ENCODE measurements at regions not wholly inside any gene's neighbourhood (a gene's known extent, or its start where the extent isn't known, plus 50 kb on each side); places are given as distances from the start of the nearest gene placed in this dataset.

GRCh38 chr12:65682112-65682511 lies 142.2 kb upstream of the HMGA2 start:
- Histone ChIP-seq H3K4me3 (no peak overlapping the region), H3K4me1 (no peaks in the 10 kb centered on the region), H3K27me3 (ENCODE audit: low read depth) (no peaks in the 10 kb centered on the region), H3K27ac (no peak overlapping the region), H3K9me3 (no peaks in the 10 kb centered on the region), H3K36me3 (no peaks in the 10 kb centered on the region)
- no peak for ATAC-seq
- DNase-seq, result no peak
- intact Hi-C loops (cut with DNase I), result no loop called here
- TF ChIP-seq, protein P1, sequence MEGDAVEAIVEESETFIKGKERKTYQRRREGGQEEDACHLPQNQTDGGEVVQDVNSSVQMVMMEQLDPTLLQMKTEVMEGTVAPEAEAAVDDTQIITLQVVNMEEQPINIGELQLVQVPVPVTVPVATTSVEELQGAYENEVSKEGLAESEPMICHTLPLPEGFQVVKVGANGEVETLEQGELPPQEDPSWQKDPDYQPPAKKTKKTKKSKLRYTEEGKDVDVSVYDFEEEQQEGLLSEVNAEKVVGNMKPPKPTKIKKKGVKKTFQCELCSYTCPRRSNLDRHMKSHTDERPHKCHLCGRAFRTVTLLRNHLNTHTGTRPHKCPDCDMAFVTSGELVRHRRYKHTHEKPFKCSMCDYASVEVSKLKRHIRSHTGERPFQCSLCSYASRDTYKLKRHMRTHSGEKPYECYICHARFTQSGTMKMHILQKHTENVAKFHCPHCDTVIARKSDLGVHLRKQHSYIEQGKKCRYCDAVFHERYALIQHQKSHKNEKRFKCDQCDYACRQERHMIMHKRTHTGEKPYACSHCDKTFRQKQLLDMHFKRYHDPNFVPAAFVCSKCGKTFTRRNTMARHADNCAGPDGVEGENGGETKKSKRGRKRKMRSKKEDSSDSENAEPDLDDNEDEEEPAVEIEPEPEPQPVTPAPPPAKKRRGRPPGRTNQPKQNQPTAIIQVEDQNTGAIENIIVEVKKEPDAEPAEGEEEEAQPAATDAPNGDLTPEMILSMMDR (IDR thresholded peaks at IDR 0.05), result no peak

GRCh38 chr12:65684906-65685305 lies 139.4 kb upstream of the HMGA2 start:
- DNase-seq (no peak), ATAC-seq (no peak)
- no peak overlapping the region for H3K27ac ChIP-seq
- H3K4me3 ChIP-seq, result no peak overlapping the region
- no peaks in the 10 kb centered on the region for H3K4me1 ChIP-seq
- H3K36me3 ChIP-seq, result no peaks in the 10 kb centered on the region
- no peaks in the 10 kb centered on the region for H3K27me3 ChIP-seq (ENCODE audit: low read depth)
- intact Hi-C loops (cut with DNase I), result no loop called here
- no peaks in the 10 kb centered on the region for H3K9me3 ChIP-seq
- TF ChIP-seq, protein P1 (IDR thresholded peaks at IDR 0.05), result no peak

GRCh38 chr12:65685514-65685913 lies 138.8 kb upstream of the HMGA2 start:
- Histone ChIP-seq H3K4me3 (no peak overlapping the region), H3K27ac (no peak overlapping the region), H3K27me3 (ENCODE audit: low read depth) (no peaks in the 10 kb centered on the region), H3K36me3 (no peaks in the 10 kb centered on the region), H3K4me1 (no peaks in the 10 kb centered on the region), H3K9me3 (no peaks in the 10 kb centered on the region)
- DNase-seq, result no peak
- peak in 1 of 2 donors; percentile 57 for ATAC-seq
- TF ChIP-seq, protein P1 (IDR thresholded peaks at IDR 0.05), result peak; percentile 45
- intact Hi-C loops (cut with DNase I), result no loop called here

GRCh38 chr12:65689508-65689907 lies 134.8 kb upstream of the HMGA2 start:
- no peak for ATAC-seq
- TF ChIP-seq, protein P1 (IDR thresholded peaks at IDR 0.05), result no peak
- Histone ChIP-seq H3K4me1 (no peaks in the 10 kb centered on the region), H3K27ac (no peak overlapping the region), H3K36me3 (no peaks in the 10 kb centered on the region), H3K9me3 (no peaks in the 10 kb centered on the region), H3K4me3 (no peak overlapping the region), H3K27me3 (ENCODE audit: low read depth) (no peaks in the 10 kb centered on the region)
- no peak for DNase-seq
- intact Hi-C loops (cut with DNase I), result no loop called here

- intact Hi-C loops (cut with DNase I), result no loop called here
Observed at GRCh38 chr12:65690477-65690876, 133.8 kb upstream of the HMGA2 start.

More at GRCh38 chr12:65690477-65690876, 133.8 kb upstream of the HMGA2 start:
- peaks cover 3% of the 10 kb centered on the region for H3K4me1 ChIP-seq
- no peaks in the 10 kb centered on the region for H3K9me3 ChIP-seq
- ATAC-seq, result no peak
- TF ChIP-seq, protein P1 (IDR thresholded peaks at IDR 0.05), result no peak
- no peak overlapping the region for H3K27ac ChIP-seq
- H3K4me3 ChIP-seq, result no peak overlapping the region
- no peaks in the 10 kb centered on the region for H3K36me3 ChIP-seq
- H3K27me3 ChIP-seq (ENCODE audit: low read depth), result no peaks in the 10 kb centered on the region
- DNase-seq, result no peak

Data from lower lobe of right lung (tissue), 2 donors.